NOMO-1 treated with dmso at 0.1 percent for 144 hours (cell line): ENCODE measurements at regions not wholly inside any gene's neighbourhood (a gene's known extent, or its start where the extent isn't known, plus 50 kb on each side); places are given as distances from the start of the nearest gene placed in this dataset.

Experiments
- DNase-seq: peaks from one replicate; lab custom pipeline; 2025; ENCODE audit not compliant: unreplicated experiment; lab: John Stamatoyannopoulos, UW

DNA sequence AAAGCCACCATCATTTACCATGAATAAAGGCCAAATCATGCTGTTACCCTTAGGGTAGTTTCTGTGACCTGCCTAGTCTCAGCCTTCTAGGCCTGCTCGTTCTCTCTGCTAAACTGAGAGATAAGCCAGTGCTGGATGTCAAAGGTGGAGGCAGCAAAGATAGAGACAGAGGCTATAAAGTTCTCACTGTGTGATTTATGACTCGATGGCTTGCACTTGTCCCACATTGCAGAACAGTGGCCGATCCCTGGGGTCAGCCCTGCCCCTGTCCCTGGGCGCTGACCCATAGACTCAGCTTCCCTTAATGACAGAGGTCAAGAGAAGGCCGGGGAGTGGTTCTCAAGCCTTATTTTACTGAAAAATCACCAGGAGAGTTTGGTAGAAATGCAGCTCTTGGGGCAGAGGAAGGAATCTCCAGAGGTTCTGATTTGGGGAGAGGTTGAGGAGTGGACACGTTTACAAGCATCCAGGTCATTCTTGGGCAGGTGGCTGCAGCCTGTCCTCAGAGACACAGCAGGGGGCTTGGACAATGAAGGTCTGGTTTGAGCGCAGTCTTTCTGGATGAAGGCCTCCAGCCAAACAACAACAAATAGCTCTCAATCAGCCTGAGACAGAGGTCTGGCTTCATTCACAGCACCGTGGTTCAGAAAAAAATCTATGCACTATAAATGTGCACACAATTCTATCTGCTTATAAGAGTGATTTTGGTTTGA, 143.5 kb downstream of the ACKR3 start:
- no peak for DNase-seq

DNA sequence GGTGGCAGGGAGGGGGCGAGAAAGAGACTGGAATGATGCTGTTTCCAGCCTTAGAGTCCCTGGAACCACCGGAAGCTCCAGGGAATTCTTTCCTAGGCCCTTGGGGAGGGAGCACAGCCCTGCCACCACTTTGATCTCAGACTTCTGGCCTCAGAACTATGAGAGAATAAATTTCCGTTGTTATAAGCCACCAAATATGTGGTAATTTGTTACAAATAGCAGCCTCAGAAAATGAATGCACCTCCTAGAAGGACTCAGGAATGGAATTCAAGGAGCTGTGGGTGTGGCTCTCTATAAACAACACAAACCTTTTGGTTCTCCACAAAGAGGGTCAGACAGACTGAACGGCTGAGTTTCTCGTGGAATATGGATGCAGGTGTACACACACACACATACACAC, 144.5 kb downstream of the ACKR3 start:
- no peak for DNase-seq

DNA sequence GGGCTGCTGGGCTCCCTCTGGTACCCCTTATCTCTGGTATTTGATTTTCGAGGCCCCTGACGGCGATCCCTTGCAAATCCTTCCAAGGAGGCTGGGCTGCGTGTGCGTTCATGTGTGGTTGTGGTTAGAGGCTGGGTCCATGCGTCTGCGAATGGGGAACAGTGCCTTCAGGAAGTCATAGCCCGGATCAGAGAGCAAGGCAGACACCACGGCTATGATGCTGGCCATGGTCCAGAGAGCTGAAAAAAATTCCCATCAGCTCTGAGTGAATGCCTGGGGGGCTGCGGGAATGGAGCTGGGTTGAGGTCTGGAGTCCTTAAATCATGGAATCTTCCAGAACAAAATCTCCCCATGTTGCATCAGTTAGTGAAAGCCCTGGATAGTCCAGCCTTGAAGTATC, 145.5 kb downstream of the ACKR3 start:
- no peak for DNase-seq

DNA sequence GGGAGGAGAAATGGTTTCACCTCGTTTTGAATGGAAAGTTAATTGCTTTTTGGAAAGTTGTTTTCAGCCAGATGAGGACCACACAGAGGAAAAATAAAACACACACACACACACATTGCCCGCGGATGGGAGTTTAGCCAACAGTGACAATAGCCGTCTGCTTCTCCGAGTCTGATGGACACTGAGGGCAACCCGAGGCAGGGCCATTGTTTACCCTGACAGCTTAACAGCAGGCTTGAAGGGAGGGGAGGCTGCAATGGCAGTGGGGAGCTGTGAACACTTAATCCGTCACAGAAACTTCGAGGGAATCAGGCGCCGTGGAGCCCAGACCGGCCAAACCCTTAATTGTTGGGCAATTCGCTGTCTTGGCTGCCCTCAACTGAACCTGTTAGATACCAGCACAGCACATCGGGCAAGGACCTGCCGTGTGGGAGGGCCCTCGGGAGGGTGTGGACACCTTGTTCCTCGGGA, 145.9 kb downstream of the ACKR3 start:
- no peak for DNase-seq

DNA sequence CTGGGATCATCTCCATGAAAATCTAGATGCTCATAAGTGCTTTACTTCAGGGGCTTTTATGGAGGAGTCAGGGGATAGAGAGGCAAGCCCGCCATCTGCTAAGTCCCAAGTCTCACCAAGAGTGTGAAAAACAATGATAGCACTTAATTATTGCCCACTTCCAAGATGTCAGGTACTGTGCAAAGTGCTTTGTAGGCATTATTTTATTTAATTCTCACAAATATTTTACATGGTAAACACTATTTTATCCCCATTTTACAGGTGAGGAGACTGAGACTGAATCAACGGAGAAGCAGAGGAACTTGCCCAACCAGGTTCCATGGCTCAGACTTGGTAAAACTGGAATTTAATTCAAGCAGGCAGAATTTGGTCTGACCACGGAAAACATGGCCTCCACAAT, 147.5 kb downstream of the ACKR3 start:
- DNase-seq, result no peak

DNA sequence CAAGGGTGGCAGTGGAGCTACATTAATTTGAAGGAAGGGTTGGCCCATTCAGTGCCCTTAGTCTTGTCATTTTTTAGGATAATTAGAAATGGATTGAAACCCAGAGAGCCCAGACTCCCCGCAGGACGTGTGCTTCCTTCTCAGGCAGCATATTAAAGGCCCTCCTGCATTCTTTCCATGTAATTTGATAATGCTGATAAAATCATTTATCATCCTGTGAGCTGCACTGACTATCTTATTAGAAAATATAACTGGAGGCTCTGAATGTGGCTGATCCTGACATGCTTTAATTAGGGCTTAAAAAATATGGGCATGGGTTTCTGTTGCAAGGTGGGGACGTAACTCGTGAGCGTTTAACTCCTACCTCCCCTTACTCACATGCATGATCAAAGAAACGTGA, 148.1 kb downstream of the ACKR3 start:
- no peak for DNase-seq

DNA sequence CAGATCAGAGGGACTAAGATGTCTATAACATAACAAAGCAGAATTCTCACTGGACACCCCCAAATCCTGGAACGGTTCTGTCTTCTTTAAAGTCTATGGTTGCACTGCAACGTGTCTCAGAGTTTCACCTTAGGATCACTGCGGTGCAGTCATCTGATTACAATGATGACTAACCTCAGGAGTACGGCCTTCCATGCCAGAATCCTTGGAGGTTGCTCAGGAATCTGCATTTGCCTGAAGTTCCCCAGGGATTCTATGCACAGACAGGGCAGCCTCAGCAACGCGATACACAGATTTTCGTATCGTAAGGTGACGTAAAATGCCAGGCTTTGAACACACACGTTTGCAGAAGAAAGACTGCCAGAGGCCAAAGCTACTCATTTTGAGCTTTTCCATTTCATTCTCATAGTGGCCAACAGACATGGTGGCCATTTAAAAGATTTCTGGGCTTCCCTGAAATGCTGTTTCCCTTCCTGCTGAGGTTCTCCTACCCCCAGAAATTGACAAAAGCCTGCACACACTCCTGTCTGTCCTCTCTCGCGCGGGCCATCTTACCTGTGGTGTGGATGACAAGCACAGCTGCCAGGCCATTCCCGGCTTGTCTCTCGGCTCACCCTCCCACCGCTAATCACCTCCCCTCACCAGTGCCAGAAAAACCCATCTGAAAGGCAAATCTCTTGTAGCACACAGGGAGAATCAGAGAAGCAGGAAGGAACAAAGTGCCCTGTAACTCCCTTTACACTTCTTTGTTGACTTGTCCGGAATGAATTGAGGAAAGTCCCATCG, 148.8 kb downstream of the ACKR3 start:
- no peak for DNase-seq

DNA sequence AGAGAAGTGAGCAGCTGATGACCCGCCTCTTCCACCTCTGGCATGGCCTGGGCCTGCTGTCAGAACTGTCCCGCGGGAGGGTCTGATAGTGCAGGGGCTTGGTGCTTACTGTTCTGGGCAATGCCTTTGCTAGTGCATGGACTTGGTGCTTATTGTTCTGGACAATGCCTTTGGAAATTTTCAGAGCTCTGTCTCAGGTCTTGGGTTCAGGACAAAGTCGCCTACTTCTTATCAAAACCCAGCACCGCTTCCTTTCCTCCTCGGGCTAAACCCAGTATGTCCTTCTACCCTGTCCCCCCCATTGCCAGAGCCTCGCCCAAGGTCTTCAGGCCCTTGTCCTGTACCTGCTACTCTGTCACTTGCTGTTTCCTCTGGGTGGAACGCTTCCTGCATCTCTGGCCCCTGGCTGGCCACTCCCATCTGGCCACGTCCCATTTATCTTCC, 149.6 kb downstream of the ACKR3 start:
- no peak for DNase-seq

DNA sequence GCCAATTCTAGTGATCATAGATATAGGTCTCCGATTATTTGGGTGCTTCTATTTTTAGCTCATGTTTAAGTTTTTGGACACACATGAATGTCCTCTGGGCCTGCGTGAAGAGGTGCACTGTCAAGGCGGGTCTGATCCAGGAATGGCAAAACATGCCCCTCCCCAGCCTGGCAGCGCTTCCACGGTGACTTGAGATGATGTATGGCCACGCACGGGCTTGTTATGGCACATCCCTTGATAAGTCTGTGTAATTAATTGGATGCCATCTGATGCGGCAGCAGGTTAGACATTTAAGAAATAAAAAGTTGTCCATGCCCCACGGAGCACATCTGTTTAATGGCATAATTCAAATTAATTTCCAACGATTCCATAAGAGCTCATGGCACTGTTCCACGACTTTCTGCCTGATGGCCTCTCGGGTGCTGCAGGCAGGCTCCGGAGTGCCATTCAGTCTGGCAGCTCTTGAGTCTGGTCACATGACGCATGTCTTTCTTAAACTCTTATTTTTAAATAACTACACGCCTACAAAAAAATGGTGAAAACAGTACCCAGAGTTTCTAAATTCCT, 151.4 kb downstream of the ACKR3 start:
- no peak for DNase-seq

DNA sequence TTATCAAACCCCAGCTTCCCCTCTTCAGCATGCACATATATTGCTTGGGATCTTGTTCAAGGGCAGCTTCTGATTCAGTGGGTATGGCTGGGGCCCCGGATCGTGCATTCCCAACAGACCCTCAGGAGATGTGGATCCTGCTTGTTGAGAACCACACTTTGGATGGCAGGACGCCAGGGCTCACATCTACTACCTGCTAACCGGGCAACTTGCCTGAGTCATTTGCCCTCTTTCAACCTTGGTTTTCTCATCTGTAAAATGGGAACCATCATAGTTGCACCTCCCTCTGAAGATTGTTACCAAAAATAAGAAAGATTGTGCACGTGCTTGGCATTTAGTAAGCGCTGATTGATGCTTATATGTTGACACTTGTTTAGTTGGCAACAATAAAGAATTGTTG, 154.6 kb downstream of the ACKR3 start:
- DNase-seq, result no peak

DNA sequence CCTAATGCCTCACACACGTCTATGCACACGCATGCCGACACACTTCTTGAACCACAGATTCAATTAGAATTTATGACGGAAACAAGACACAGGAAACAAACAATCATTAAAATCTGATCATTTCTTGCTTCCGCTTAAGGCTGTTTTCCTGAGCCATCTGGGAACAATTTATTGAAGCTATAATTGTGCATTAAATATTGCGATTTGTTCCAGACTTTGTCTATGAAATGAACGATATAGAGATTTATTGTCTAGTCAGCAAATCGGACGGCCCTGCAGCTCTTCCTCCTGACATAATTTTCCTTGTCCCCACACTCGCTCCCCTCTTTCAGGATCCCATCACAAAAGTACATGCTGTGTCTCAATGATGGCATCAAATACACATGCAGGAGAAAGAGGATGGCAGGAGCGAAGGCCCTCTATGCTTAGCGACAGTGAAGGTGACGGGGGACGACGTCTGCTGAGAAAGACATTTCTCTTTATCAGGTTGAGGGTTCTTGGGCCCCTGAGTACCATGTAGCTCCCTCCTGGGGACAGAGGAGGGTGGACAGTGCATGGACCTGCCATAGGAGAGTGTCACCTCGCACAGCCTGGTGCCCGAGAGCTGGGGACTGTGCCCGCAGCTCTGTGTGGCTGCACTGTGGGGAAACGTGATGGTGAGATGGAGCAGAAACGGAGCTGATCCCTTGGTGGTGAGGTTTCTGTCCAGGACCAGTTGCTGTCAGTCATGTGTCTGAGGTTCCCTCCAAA, 157.3 kb downstream of the ACKR3 start:
- no peak for DNase-seq

DNA sequence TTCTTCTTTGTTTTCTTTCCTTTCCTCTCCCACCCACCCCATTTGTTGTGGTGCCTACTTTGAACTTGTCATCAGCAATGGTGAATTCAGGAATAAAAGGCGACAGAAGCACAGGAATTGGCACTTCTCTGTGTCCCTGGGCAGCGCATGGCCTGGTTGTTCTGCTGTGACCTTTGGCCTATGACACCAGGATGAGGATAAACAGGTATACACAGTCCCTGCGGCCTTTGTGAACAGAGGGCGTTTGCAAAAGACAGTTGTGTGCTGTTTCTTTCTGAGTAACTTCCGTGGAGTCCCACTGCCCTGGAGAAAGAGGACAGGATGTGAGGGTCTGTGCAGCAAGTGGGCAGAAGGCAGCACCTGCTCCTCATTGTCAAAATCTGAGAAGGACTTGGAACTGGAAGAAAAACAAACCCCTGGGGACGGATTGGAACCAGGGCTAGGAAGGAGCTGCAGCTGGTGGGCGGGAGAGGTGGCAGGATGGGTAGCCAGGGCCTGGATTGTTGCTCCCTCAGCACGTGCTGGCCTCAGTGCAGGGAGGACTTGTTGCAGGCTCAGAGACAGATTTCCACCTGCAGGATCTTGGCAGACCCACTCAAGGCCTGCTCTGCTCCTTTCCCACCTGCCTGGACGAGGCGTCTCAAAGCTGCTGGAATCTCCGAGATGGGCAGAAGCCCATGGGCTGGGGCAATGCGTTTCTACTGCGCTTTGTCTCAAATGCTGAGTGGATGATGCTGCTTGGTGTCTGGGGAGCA, 159.5 kb downstream of the ACKR3 start:
- no peak for DNase-seq

DNA sequence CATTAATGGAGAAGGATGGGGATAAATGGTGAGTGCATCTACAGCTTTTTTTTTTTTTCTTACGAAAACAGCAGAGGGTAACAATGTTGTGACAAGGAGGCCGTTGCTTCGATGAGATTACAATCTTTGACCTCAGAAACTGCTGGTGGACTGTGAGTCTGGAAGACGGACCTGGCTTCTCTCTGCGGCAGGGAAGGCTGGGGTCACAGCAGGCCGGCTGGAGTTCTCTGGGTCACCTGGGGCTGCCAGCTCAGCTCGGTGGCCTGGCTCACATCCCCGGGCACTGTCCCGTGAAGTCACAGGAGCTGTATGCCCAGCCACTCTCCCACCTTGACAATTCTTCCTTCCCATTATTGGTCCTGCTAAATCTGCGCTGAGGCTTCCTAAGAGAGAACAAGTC, 160.8 kb downstream of the ACKR3 start:
- DNase-seq, result no peak

DNA sequence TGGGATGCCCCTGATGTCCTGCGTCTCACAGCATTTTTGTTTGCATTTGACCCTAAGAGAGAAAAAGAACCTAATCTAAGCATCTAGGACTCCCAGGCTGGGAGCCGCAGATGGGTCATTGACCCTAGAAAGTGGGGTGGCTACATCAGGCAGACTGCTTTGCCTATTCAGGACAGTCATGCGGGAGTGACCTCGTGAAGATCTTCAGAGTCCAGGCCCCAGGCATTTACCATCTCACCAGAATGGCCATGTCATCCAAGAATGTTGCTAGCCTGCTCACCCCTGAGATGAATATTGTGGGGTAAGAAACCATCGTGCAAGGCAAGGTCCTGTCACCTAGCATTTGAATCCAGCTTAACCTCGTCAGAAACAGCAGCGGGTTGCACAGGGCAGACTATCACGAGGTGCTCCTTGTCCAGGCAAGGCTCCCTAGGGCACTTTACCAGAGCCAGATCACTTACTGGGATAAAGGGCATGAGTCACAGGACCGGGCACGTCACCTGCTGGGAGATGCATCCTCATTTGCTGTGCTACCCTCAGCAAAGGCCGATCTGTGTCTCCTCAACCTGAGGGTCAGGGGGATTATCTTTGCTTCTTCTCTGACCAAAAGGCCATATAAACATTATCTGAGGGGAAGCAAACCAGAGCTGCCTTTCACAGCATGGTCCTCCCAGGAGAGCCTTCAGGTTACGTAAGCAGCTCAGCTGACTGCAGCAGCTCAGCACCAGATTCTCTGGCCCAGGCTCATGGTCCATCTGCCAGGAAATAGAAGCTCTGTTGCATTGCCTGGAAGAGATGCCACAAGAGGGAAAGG, 162.3 kb downstream of the ACKR3 start:
- DNase-seq, result no peak

DNA sequence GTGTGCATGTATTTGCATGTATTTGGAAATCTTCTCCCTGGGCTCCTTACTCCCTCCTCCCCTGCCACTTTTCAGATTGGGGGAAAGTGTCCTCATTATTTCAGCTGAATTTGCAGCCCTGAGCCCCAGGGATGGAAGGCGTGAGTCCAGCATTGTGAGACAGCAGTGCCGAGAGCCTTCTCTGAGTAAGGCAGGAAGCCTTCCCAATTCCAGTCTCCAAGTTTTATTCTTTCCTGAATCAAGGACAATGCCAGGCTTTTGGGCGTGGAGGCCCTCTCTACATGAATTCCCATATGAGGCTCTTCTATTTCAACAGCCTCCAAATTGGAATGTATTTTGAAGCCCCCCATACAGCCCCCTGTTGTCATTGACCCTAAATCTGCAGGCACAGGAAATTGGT, 163.5 kb downstream of the ACKR3 start:
- no peak for DNase-seq

DNA sequence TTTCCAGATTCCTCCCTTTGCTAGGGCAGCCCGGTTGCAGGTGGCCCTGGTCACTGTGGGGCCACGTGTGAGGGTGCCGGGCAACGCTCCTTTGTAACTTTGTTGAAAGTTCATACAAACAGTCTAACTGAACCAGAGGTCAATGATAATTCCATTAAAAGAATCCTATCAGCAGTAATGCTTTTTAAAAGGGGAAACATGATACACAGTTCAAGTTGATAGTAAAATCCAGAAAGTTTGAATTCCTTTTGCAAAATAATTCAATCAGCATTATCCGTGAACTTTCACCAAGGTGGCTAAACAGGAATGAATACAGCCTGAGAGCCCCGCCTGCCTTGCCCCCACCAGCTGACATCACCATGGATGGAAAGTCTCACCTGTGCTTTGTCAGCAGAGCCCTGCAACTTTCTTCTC, 166.2 kb downstream of the ACKR3 start:
- no peak for DNase-seq

DNA sequence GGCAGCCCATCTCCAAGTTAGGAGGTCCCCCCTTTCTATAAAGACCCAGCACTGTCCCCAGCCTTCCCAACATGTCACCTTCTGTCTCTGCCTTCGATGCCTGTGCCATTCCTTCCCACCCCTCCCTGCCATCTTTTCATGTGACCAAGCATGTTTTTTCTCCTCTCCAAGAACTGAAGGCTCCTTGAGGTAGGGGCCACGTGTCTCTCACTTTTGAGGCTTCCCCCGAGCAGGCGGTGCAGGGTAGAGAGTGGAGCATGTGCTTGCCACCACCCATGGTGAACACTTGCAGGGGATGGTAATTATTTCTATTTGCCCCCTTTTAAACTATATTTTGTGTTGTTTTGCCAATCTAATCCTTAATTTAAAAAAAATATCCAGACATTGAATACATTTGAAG, 168.4 kb downstream of the ACKR3 start:
- DNase-seq, result no peak

DNA sequence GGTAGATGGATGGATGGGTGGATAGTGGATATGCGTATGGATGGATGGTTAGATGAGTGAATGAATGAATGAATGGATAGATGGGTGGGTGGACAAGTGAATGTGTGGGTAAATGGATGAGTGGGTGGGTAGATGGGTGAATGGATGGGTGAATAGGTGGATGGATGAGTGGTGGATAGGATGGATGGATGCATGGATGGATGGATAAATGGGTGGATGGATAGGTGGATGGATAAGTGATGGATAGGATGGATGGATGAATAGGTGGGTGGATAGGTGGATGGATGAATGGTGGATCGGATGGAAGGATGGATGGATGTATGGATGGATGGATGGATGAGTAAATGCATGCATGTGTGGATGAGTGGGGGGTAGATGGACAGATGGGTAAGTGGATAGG, 169.3 kb downstream of the ACKR3 start:
- DNase-seq, result no peak

DNA sequence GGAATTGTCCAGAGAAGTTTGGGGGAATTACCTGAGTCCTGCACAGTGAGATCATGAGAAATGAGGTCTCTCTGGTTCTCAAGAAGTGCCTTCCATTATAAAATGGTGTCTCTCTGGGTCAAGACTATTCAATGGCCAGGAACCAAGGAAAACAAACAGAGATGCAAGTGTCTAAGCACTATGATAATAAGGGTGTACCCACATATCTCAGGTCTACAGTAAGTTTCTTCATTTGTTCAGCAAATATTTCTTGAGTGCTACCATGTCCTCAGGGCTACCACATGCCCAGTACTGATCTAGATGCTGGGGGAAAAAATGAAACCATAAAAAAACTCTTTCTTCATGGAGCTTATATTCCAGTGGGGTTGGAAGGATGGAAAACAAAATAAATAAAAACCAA, 170.0 kb downstream of the ACKR3 start:
- DNase-seq, result no peak

DNA sequence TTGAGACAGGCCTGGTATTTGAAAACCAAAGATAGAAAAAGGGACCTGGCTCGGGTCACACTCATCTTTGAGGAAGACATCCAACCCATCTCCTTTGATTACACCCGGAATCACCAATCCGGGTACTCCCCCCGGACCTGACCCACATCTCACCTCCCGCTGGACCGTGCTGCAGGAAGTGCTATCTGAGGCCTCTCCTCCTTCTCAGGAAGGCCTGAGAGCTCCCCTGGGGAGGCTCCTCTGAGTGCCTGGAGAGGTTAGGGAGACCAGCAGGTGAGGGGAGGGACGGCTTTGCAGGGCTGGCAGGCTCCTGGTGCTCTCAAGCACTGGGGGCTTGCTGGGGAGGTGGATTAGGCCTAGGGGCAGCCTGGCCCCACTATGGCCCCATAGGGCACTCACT, 170.9 kb downstream of the ACKR3 start:
- DNase-seq, result no peak
